ENCODE measurements at regions not wholly inside any gene's neighbourhood (a gene's known extent, or its start where the extent isn't known, plus 50 kb on each side); places are given as distances from the start of the nearest gene placed in this dataset.
"Not testable (repeated sequence)": the region's sequence is repeated elsewhere in the genome, so short reads cannot be mapped to it uniquely, and the experiment has no call there.

- DNase-seq (ENCODE audit: low read depth in 2 of 2) = no peak
Measured at GRCh38 chr2:210956101-210956500, 399.7 kb downstream of the CPS1 start.

DNA sequence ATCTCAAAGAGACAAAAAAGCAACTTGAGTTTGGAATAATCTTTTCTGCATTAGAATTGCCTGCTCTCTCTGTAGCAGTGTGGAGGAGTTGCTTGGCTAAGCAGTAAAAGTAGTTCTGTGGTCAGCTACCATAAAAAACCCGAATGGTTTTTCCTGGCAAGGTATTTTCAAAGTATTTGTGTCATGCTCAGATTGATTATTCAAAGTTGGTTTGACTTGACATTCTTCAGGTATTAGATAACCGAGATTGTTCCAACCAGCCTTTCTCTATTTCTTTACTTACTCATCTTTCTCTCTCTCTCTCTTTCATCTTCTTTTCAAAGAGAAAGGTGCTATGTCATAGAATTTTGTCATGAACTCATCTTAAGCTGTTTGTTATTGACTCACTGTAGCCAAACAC lies 404.9 kb downstream of the CPS1 start:
- DNase-seq (ENCODE audit: low read depth in 2 of 2) = no peak

DNA sequence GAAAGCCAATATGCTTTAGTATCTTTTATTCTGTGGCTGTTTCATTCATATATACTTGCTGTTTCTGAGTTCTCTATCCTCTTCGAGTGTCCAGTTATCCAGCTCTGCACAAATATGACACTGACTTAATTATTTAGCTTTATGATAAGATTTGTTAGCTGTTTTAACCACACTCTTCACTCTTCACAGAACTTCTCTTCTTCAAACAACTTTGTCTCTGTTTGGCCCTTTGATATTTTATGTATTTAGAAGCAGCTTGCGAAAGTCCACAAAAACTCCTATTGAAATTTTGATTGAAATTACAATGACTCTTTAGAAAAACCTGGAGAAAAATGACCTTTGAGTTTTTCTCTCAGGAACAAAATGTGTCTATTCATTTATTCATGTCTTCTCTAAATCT lies 407.0 kb downstream of the CPS1 start:
- no peak for DNase-seq (ENCODE audit: low read depth in 2 of 2)

DNA sequence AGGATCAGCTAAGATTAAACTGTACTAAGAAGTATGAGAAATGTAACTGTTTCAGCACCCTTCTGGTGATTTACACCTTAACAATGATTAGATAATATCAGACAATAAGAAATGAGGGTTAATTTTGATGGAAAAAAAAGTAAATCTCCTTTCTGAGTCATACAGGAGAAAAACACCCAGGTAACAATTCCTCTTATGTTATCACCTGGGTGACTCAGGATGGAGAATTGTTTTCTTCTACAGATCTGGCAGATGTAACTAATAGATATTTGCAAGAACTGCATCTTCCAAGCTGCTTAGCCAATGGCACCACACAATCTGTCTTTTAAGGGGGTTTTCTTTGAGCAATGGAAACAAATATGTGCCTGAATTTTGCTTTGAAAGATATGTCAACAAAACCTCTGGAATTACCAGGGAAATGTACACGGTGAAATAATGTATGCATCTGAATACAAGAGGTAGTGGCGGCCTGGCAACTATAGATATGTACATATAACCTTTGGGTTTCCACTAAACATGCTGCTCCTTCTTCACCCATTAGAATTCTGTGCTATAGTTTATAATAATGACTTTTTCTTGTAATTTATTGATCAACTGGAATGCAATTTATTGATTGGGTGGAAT lies 407.9 kb downstream of the CPS1 start:
- DNase-seq (ENCODE audit: low read depth in 2 of 2) = no peak

DNA sequence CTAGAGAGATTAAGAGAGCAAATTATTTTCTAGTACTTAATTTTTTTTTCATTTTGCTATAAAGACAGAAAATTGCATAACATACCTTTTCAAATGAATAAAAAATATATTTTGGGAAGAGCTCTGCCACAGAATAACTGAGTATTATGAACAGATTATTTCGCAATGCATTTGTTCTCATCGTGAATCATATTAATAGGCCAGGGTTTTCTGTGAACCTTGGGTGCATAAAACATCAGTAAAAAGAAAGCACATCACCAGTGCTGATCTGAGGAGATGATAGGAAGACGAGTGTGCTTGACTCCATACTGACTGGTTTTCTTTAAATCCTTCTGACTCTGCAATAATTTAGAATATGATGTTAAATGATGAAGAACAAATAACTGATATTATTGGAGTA lies 409.1 kb downstream of the CPS1 start:
- no peak for DNase-seq (ENCODE audit: low read depth in 2 of 2)

- no peak for DNase-seq (ENCODE audit: low read depth in 2 of 2)
Measured at GRCh38 chr2:210966330-210966729, 409.9 kb downstream of the CPS1 start.

GRCh38 chr2:210971431-210971830 lies 415.0 kb downstream of the CPS1 start:
- DNase-seq (ENCODE audit: low read depth in 2 of 2) = no peak

GRCh38 chr2:210986806-210987205 lies 430.4 kb downstream of the CPS1 start:
- DNase-seq (ENCODE audit: low read depth in 2 of 2) = not testable (repeated sequence)

DNA sequence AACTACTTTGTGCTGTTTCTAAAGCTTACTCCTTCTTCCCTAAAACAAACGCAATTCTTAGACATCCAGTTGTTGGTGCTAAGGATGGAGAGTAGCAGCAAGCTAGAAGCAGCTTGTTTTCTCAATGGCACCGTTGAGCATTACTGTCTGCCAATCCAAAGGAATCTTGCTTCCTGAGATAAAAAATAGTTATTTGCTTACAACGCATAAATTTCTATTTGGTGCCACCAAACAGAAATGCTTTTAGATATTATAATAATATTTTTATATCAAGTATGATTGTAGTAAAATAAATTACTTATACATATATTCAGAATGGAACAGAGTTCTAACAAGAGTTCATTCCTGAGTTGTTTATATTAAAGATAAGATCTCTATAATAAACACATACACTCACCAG lies 434.7 kb downstream of the CPS1 start:
- no peak for DNase-seq (ENCODE audit: low read depth in 2 of 2)

DNA sequence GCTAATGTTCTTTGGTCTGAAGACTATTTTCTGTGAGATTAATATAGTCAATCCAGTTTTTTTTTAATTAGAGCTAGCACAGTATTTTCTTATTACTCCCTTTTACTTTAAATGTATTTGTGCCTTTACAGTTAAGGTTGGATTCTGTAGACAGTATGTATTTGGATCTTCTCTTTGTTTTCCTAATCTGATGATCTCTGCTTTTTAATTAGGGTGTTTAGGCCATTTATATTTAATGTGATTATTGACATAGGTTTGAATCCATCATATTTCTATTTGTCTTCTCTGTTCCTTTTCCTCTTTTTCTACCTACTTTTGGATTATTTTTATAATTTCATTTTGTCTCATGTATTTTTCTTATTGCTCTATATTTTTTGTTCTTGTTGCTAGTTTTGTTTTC lies 437.7 kb downstream of the CPS1 start:
- no peak for DNase-seq (ENCODE audit: low read depth in 2 of 2)

- no peak for DNase-seq (ENCODE audit: low read depth in 2 of 2)
Measured at GRCh38 chr2:210997373-210997772, 441.0 kb downstream of the CPS1 start.

- DNase-seq (ENCODE audit: low read depth in 2 of 2) = no peak
Measured at GRCh38 chr2:210998334-210998733, 441.9 kb downstream of the CPS1 start.

- DNase-seq (ENCODE audit: low read depth in 2 of 2) = no peak
Measured at GRCh38 chr2:211014376-211014775, 458.0 kb downstream of the CPS1 start.

GRCh38 chr2:211014906-211015305 lies 458.5 kb downstream of the CPS1 start:
- DNase-seq (ENCODE audit: low read depth in 2 of 2) = no peak

GRCh38 chr2:211025089-211025488 lies 468.7 kb downstream of the CPS1 start:
- not testable (repeated sequence) for DNase-seq (ENCODE audit: low read depth in 2 of 2)

- DNase-seq (ENCODE audit: low read depth in 2 of 2) = no peak
Measured at GRCh38 chr2:211026109-211026508, 469.7 kb downstream of the CPS1 start.

DNA sequence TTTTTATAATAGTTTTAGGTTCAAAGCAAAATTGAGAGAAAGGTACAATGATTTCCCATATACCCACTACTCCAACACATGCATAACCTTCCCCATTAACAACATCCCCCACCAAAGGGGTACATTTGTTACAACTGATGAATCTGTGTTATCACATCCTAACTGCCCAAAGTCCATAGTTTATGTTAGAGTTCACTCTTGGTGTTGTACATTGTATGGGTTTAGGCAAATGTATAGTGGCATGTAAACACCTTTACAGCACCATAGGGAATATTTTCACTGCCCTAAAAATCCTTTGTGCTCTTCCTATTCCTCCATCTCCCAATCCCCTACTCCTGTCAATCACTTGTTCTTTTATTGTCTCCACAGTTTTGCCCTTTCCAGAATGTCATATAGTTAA lies 471.6 kb downstream of the CPS1 start:
- DNase-seq (ENCODE audit: low read depth in 2 of 2) = no peak

DNA sequence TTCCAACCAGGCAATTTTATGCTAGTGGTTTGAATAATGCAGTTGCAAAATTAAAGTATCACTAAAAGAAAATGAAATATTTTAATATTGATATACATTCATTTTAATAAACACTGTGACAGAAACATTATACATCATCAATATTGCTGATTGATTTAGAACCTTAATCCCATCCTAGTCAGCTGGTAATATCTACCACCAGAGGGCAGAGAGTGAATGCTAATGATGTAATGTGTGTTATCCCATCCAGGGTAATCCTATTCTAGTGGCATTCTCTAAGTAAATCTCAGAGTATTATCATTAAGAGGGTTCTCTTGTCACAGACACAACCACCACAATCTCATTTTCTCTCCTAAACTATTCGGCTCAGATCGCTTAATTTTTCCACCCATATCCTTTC lies 477.4 kb downstream of the CPS1 start:
- no peak for DNase-seq (ENCODE audit: low read depth in 2 of 2)

DNA sequence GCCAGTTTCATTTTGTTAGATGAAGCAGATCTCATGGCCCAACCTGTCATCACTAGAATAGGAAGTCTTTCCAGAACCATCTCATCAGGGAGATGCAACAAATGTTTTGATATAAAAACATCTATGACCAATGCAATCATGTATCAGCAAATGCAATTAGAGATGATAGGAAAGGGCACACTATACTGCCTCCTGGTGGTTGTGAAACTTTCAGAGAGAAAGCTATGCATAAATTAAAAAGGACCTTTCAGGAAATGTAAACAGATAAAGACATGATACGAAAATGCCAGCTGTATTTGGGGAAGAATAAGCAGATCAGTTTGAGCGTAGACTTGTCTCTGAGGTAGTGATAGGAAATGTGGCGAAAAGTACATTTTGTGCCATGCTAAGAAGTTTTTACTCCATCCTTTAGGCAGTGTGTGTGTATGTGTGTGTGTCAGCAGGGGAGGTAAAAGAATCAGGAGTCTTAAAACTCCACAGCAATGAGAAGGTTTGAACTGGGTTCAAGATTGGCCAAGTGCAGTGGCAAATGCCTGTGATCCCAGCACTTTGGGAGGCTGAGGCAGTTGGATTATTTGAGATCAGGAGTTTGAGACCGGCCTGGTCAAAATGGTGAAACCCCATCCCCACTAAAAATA lies 479.3 kb downstream of the CPS1 start:
- no peak for DNase-seq (ENCODE audit: low read depth in 2 of 2)

- DNase-seq (ENCODE audit: low read depth in 2 of 2) = no peak
Measured at GRCh38 chr2:211045025-211045424, 488.6 kb downstream of the CPS1 start.

- no peak for DNase-seq (ENCODE audit: low read depth in 2 of 2)
Measured at GRCh38 chr2:211049321-211050018, 493.1 kb downstream of the CPS1 start.

- DNase-seq (ENCODE audit: low read depth in 2 of 2) = no peak
Measured at GRCh38 chr2:211055438-211055837, 499.0 kb downstream of the CPS1 start.

GRCh38 chr2:211061612-211062296 lies 505.4 kb downstream of the CPS1 start:
- DNase-seq (ENCODE audit: low read depth in 2 of 2) = no peak
